Tibial artery (tissue), 4 donors: ENCODE measurements at regions not wholly inside any gene's neighbourhood (a gene's known extent, or its start where the extent isn't known, plus 50 kb on each side); places are given as distances from the start of the nearest gene placed in this dataset.

Experiments
- DNase-seq, 2 donors: peaks; one replicate each; pipeline ENCODE4 v3.0.0-alpha.2; 2019
- H3K27ac ChIP-seq, 2 donors: fragments of 200-600 bp; sonication (generic) in 1 of 2; 1 replicate in 1 of 2; 2 replicates in 1 of 2; pipeline ENCODE4 v1.5.1; 2018 to 2019; ENCODE audit warnings: mild to moderate bottlenecking in 1 of 2
- H3K27me3 ChIP-seq, 2 donors: fragments of 200-600 bp; sonication (generic) in 1 of 2; one replicate each; pipeline versions ENCODE4 v1.5.1 to v1.6.0; 2016 to 2019
- H3K36me3 ChIP-seq, 3 donors: fragments of 200-600 bp; sonication (generic) in 2 of 3; one replicate each; pipeline ENCODE4 v1.5.1; 2016 to 2019; ENCODE audit warnings: mild to moderate bottlenecking in 2 of 3
- H3K4me1 ChIP-seq, 4 donors: fragments of 200-600 bp; sonication (generic) in 2 of 4; 1 replicate in 3 of 4; 2 replicates in 1 of 4; pipeline ENCODE4 v1.5.1; 2016 to 2019
- H3K4me3 ChIP-seq, 2 donors: fragments of 200-600 bp; sonication (generic) in 1 of 2; 1 replicate in 1 of 2; 2 replicates in 1 of 2; pipeline ENCODE4 v1.5.1; 2018 to 2019; ENCODE audit warnings: mild to moderate bottlenecking in 2 of 2
- H3K9me3 ChIP-seq, 3 donors: fragments of 200-600 bp; sonication (generic) in 1 of 3; one replicate each; pipeline ENCODE4 v1.5.1; 2016 to 2019
- intact Hi-C: fragments of 100-400 bp; cut with DNase I; formaldehyde crosslinking; loops from one replicate; pipeline ENCODE4 v1.15.0; 2023; ENCODE audit warnings: low total_unique reads
- TF ChIP-seq, protein P1 (sequence below), 2 experiments: fragments of 200-600 bp in 1 of 2; fragments of 450-650 bp in 1 of 2; IDR thresholded peaks; one replicate each; pipeline ENCODE4 v1.5.1; 2017 to 2019; ENCODE audit warnings: antibody characterized with exemption in 2 of 2, mild to moderate bottlenecking in 1 of 2, moderate library complexity in 1 of 2

DNA sequence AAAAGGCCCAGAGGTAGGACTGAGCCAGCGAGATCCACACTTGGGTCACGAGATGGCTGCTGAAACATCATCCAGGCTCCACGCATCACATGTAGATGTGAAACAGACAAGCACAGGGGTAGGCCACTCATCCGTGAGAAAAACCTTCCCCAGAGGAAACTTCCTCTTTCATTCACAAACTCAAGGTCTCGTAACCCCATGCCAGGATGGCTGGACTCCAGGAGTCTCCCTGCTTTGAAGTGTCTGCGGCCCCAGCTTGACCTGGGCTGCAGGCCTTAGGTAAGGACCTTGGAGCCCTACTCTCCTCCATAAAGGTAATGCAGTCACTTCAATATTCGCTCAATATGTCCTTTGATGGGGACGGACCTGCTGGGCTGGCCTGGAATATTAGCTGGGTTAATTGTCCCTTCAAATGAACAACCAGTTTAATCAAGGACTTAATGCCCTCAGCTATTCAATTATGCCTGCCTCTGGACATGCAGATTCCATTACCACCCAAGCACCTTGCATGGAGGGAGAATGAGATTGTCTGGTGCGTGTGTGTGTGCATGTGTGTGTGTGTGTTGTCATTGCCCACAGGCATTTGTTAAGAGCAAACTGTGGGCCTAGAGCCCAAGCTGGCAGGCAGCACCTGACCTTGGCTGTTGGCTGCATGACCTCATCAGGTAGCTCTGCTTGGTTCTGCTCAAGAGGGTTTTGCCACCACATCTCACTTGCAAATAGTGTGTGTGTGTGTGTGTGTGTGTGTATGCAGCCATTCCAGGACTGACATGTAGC is 186.9 kb upstream of the TLE3 start:
- Histone ChIP-seq H3K4me1 (peaks cover 0 to 18% (median 6%) of the 10 kb centered on the region in 4 donors), H3K4me3 (no peak overlapping the region), H3K36me3 (no peaks in the 10 kb centered on the region), H3K27ac (no peak overlapping the region), H3K9me3 (no peaks in the 10 kb centered on the region), H3K27me3 (no peaks in the 10 kb centered on the region)
- no peak for DNase-seq
- intact Hi-C loops: no loop called here
- TF ChIP-seq, protein P1, sequence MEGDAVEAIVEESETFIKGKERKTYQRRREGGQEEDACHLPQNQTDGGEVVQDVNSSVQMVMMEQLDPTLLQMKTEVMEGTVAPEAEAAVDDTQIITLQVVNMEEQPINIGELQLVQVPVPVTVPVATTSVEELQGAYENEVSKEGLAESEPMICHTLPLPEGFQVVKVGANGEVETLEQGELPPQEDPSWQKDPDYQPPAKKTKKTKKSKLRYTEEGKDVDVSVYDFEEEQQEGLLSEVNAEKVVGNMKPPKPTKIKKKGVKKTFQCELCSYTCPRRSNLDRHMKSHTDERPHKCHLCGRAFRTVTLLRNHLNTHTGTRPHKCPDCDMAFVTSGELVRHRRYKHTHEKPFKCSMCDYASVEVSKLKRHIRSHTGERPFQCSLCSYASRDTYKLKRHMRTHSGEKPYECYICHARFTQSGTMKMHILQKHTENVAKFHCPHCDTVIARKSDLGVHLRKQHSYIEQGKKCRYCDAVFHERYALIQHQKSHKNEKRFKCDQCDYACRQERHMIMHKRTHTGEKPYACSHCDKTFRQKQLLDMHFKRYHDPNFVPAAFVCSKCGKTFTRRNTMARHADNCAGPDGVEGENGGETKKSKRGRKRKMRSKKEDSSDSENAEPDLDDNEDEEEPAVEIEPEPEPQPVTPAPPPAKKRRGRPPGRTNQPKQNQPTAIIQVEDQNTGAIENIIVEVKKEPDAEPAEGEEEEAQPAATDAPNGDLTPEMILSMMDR (IDR thresholded peaks at IDR 0.05): no peak

DNA sequence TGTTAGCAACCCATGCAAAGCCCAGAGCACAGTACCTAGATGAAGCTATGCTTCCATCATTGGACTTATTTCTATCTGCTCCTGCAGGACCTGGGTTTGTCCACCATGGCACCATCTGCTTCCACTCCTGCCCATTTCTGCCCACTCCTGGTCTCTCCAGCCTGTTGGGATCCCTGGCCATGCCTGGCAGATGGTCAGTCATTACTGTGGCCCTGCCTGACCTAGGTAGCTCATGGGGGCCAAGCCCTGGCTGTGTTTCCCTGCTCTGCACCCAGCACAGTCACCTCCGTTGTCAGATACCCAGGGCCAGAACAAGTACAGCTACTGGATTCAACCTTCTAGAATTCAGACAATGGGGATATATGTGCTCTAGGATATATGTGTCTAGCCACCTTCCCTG is 185.8 kb upstream of the TLE3 start:
- no peaks in the 10 kb centered on the region for H3K27me3 ChIP-seq
- no peak for DNase-seq
- intact Hi-C loops: no loop called here
- no peaks in the 10 kb centered on the region for H3K36me3 ChIP-seq
- H3K4me1 ChIP-seq: peaks cover 0 to 11% (median 1%) of the 10 kb centered on the region in 4 donors
- TF ChIP-seq, protein P1 (IDR thresholded peaks at IDR 0.05): no peak
- H3K4me3 ChIP-seq: no peak overlapping the region
- H3K9me3 ChIP-seq: no peaks in the 10 kb centered on the region
- no peak overlapping the region for H3K27ac ChIP-seq

DNA sequence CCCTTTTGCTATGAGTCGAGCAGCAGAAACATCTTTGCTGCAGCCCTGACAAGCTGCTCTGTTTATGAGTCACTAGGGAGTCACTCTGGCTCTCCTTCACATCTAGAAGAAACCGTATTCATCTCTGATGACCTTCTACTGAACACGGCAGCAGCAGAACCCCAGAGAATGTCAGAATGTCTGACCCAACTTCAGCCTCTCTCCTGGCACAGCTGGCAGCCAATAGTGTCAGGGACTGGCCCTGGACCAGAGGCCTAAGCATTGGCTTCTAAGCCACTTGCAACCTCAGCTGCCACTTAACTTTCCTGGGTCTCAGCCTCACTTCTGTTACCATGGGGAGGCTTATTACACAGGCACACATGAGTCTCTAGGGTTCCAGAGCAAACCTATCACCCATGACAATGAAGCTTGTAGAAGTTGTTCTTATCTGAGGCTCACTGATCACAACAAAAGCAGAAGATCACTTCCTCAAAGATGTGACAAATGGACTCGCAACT is 184.1 kb upstream of the TLE3 start:
- Histone ChIP-seq H3K36me3 (no peaks in the 10 kb centered on the region), H3K27ac (peak overlapping the region in 1 of 2 donors; percentile 33), H3K27me3 (no peaks in the 10 kb centered on the region), H3K4me1 (peaks cover 0 to 11% (median 1%) of the 10 kb centered on the region in 4 donors), H3K9me3 (no peaks in the 10 kb centered on the region), H3K4me3 (no peak overlapping the region)
- intact Hi-C loops: no loop called here
- TF ChIP-seq, protein P1 (IDR thresholded peaks at IDR 0.05): no peak
- DNase-seq: peak in 1 of 2 donors; percentile 65

DNA sequence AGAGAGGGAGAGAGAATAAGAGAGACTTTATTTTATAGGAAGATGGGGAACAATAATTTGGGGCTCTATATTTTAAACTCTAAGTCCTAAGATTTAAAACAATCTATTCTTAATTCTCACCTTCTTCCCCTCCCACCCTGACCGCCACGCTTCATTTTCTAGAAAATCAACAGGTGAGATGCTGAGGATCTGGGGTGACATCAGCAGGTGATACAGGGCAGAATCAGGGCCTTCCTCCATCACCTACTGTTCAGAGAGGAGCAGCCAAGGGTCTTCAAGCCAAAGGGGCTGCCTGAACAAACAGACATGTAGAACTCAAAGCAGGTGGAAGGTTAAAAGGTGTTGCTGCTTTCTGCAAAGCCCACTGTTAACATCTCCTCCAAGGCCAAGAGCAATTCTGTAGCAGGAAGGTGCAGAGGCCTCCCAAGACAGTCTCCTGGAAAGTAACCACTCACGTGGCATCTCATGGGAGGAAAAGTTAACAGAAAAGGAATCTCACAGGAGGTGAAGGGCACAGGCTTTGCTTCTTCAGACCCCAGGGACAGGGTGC is 183.6 kb upstream of the TLE3 start:
- DNase-seq: no peak
- Histone ChIP-seq H3K9me3 (no peaks in the 10 kb centered on the region), H3K27ac (no peak overlapping the region), H3K36me3 (no peaks in the 10 kb centered on the region), H3K27me3 (no peaks in the 10 kb centered on the region), H3K4me1 (peaks cover 0 to 11% (median 1%) of the 10 kb centered on the region in 4 donors), H3K4me3 (no peak overlapping the region)
- TF ChIP-seq, protein P1 (IDR thresholded peaks at IDR 0.05): no peak
- intact Hi-C loops: no loop called here

DNA sequence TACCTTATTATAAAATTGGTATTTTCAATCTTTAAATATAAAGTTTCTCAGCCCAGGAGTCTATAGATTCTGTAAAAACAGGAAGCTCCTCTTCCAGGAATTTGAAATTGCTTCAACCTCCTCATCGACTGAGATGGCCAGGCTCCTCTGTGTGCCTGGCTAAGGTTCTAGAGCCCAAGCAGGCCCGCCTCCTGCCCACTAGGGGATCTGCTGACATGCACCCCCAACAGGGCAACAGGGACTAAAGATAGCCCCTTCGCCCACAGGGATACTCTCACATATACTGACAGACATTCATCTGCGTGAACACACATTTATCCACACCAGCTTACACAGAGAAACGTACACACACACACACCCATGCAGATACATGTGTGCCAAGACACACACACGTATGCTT is 183.1 kb upstream of the TLE3 start:
- no peak overlapping the region for H3K27ac ChIP-seq
- no peaks in the 10 kb centered on the region for H3K27me3 ChIP-seq
- peaks cover 0 to 11% (median 1%) of the 10 kb centered on the region in 4 donors for H3K4me1 ChIP-seq
- H3K36me3 ChIP-seq: no peaks in the 10 kb centered on the region
- no peak overlapping the region for H3K4me3 ChIP-seq
- intact Hi-C loops: no loop called here
- DNase-seq: peak in 1 of 2 donors; percentile 29
- TF ChIP-seq, protein P1 (IDR thresholded peaks at IDR 0.05): no peak
- H3K9me3 ChIP-seq: no peaks in the 10 kb centered on the region
